ENCODE measurements at regions not wholly inside any gene's neighbourhood (a gene's known extent, or its start where the extent isn't known, plus 50 kb on each side); places are given as distances from the start of the nearest gene placed in this dataset.

- no peak for DNase-seq (ENCODE audit: insufficient read length, low spot score)
- TF ChIP-seq, protein P1, sequence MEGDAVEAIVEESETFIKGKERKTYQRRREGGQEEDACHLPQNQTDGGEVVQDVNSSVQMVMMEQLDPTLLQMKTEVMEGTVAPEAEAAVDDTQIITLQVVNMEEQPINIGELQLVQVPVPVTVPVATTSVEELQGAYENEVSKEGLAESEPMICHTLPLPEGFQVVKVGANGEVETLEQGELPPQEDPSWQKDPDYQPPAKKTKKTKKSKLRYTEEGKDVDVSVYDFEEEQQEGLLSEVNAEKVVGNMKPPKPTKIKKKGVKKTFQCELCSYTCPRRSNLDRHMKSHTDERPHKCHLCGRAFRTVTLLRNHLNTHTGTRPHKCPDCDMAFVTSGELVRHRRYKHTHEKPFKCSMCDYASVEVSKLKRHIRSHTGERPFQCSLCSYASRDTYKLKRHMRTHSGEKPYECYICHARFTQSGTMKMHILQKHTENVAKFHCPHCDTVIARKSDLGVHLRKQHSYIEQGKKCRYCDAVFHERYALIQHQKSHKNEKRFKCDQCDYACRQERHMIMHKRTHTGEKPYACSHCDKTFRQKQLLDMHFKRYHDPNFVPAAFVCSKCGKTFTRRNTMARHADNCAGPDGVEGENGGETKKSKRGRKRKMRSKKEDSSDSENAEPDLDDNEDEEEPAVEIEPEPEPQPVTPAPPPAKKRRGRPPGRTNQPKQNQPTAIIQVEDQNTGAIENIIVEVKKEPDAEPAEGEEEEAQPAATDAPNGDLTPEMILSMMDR (IDR thresholded peaks at IDR 0.05; ENCODE audit: insufficient read depth, missing control alignments), result no peak
- no peak for FAIRE-seq
Measured at GRCh38 chr1:209527372-209527771, 56.1 kb upstream of the CAMK1G start.

- DNase-seq (ENCODE audit: insufficient read length, low spot score), result no peak
- TF ChIP-seq, protein P1 (IDR thresholded peaks at IDR 0.05; ENCODE audit: insufficient read depth, missing control alignments), result no peak
- FAIRE-seq, result no peak
Measured at GRCh38 chr1:209527993-209528717, 55.4 kb upstream of the CAMK1G start.

DNA sequence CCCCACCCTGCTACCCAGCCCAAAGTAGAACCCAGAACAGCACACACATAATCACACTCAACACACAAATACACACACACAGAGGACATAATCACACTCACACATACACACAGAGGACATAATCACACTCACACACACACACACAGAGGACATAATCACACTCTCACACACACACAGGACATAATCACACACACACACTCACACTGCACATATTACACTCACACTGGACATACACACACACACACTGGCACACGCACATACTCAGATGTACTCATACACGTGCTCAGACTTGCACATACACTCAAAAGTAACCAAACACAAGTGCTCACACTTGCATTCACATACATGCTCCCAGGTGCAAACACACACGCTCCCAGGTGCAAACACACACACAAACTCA is 54.3 kb upstream of the CAMK1G start:
- no peak for FAIRE-seq

GRCh38 chr1:209531006-209531405 is 52.5 kb upstream of the CAMK1G start:
- FAIRE-seq, result no peak
- DNase-seq (ENCODE audit: insufficient read length, low spot score), result no peak
- TF ChIP-seq, protein P1 (IDR thresholded peaks at IDR 0.05; ENCODE audit: insufficient read depth, missing control alignments), result no peak

More for the DNA sequence above, 54.3 kb upstream of the CAMK1G start:
- no peak for DNase-seq (ENCODE audit: insufficient read length, low spot score)
- TF ChIP-seq, protein P1 (IDR thresholded peaks at IDR 0.05; ENCODE audit: insufficient read depth, missing control alignments), result no peak

- no peak for FAIRE-seq
- TF ChIP-seq, protein P1 (IDR thresholded peaks at IDR 0.05; ENCODE audit: insufficient read depth, missing control alignments), result no peak
- no peak for DNase-seq (ENCODE audit: insufficient read length, low spot score)
Measured at GRCh38 chr1:209531549-209531948, 52.0 kb upstream of the CAMK1G start.
